HUES48 (cell line): ENCODE measurements at regions not wholly inside any gene's neighbourhood (a gene's known extent, or its start where the extent isn't known, plus 50 kb on each side); places are given as distances from the start of the nearest gene placed in this dataset.
"Not testable (repeated sequence)": the region's sequence is repeated elsewhere in the genome, so short reads cannot be mapped to it uniquely, and the experiment has no call there.

Experiments used
- H3K27ac ChIP-seq: one replicate; pipeline ENCODE4 v1.7.0; 2013; ENCODE audit warnings: low read depth, low read length, inconsistent platforms
- H3K27me3 ChIP-seq: 2 replicates; pipeline ENCODE4 v1.6.1; 2013; ENCODE audit warnings: mild to moderate bottlenecking, low read length; ENCODE audit not compliant: control insufficient read depth, insufficient read depth
- H3K36me3 ChIP-seq: 2 replicates; pipeline ENCODE4 v1.6.1; 2013; ENCODE audit warnings: low read length; ENCODE audit not compliant: control insufficient read depth, insufficient read depth
- H3K4me1 ChIP-seq: 2 replicates; pipeline ENCODE4 v1.6.1; 2013; ENCODE audit warnings: mild to moderate bottlenecking, low read length; ENCODE audit not compliant: control insufficient read depth, insufficient read depth
- H3K4me3 ChIP-seq: 2 replicates; pipeline ENCODE4 v1.5.1; 2013; ENCODE audit warnings: mild to moderate bottlenecking, low read depth, low read length
- H3K9ac ChIP-seq: 2 replicates; pipeline ENCODE4 v1.6.1; 2013; ENCODE audit warnings: mild to moderate bottlenecking, low read depth, low read length, moderate library complexity
- H3K9me3 ChIP-seq: 2 replicates; pipeline ENCODE4 v1.6.1; 2013; ENCODE audit warnings: low read length; ENCODE audit not compliant: control insufficient read depth, insufficient read depth

DNA sequence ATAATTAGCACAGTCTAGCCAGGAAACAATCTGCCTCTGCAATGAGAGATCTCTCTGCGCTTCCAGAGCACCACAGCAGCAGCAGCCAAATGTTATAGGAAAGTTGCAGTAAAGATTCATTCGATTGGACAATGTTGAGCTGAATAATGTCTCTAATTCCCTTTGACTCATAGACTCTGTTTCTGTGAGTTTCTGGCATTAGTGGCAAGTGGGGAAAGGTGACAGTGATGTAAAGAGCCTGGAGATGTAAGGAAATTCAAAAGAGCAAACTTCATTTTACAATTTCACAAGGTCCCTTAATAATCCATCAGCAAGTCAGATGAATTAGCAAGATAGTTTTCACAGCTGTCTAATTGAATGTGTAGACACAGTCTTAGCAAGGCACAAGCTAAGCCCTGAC, 184.4 kb downstream of the VEGFC start:
- no peak overlapping the region for H3K27ac ChIP-seq
- H3K4me3 ChIP-seq = no peak overlapping the region
- no peaks in the 10 kb centered on the region for H3K9me3 ChIP-seq
- no peaks in the 10 kb centered on the region for H3K27me3 ChIP-seq
- H3K9ac ChIP-seq = no peak overlapping the region
- 0 out of 2 replicates have a peak, but pooled peaks cover 4% of the 10 kb centered on the region for H3K4me1 ChIP-seq
- no peaks in the 10 kb centered on the region for H3K36me3 ChIP-seq

DNA sequence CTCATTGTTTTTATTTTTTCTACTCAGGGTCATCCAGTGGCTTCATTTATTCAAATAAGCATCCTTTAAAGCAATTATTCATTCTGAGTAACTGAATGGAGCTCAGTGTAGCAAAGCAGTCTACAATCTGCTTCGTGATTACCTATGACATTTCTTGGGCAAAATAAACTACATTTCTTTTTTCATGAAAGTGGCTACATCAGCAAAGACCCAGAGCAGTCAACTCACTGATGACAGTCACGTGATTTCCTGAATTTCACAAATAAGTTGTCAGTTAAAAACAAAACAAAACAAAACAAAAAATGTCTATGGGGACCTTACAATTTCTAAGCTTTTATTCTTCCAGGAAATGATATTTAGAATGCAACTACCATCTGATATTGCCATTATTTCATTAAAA, 182.1 kb downstream of the VEGFC start:
- Histone ChIP-seq H3K9me3 (no peaks in the 10 kb centered on the region), H3K4me3 (no peak overlapping the region), H3K9ac (no peak overlapping the region), H3K27ac (no peak overlapping the region), H3K36me3 (no peaks in the 10 kb centered on the region), H3K27me3 (no peaks in the 10 kb centered on the region), H3K4me1 (0 out of 2 replicates have a peak, but pooled peaks cover 4% of the 10 kb centered on the region)

- H3K27me3 ChIP-seq = no peaks in the 10 kb centered on the region
- no peak overlapping the region for H3K9ac ChIP-seq
- H3K4me3 ChIP-seq = no peak overlapping the region
- H3K4me1 ChIP-seq = 0 out of 2 replicates have a peak, but pooled peaks cover 4% of the 10 kb centered on the region
- no peaks in the 10 kb centered on the region for H3K9me3 ChIP-seq
- no peaks in the 10 kb centered on the region for H3K36me3 ChIP-seq
- no peak overlapping the region for H3K27ac ChIP-seq
Observed at GRCh38 chr4:176611381-176611780, 181.3 kb downstream of the VEGFC start.

DNA sequence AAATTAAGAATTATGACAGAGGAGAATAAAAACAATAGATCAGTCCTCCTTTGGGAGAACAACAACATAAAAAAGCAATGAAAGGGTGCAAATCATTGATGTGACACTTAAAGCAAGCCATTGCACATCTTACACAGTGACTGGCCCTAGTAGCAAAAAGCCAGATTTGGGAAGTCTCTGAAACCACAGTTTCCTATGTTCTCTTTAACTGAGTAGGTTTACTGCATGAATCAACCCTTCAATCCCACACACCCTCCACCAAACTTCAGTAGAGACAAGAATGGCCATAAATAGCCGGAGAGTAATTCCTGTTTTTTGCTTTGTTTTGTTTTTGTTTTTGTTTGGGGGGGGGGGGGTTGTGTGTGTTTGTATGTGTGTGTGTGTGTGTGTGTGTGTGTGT, 180.8 kb downstream of the VEGFC start:
- Histone ChIP-seq H3K4me1 (0 out of 2 replicates have a peak, but pooled peaks cover 4% of the 10 kb centered on the region), H3K27me3 (no peaks in the 10 kb centered on the region), H3K27ac (no peak overlapping the region), H3K9ac (no peak overlapping the region), H3K9me3 (no peaks in the 10 kb centered on the region), H3K4me3 (no peak overlapping the region), H3K36me3 (no peaks in the 10 kb centered on the region)

- Histone ChIP-seq H3K27me3 (no peaks in the 10 kb centered on the region), H3K9ac (no peak overlapping the region), H3K27ac (no peak overlapping the region), H3K4me1 (no peaks in the 10 kb centered on the region), H3K36me3 (no peaks in the 10 kb centered on the region), H3K4me3 (no peak overlapping the region), H3K9me3 (no peaks in the 10 kb centered on the region)
Observed at GRCh38 chr4:176614793-176615192, 177.9 kb downstream of the VEGFC start.

- Histone ChIP-seq H3K36me3 (no peaks in the 10 kb centered on the region), H3K4me1 (no peaks in the 10 kb centered on the region), H3K27ac (no peak overlapping the region), H3K27me3 (no peaks in the 10 kb centered on the region), H3K9me3 (no peaks in the 10 kb centered on the region), H3K9ac (no peak overlapping the region), H3K4me3 (no peak overlapping the region)
Observed at GRCh38 chr4:176616151-176616550, 176.6 kb downstream of the VEGFC start.

DNA sequence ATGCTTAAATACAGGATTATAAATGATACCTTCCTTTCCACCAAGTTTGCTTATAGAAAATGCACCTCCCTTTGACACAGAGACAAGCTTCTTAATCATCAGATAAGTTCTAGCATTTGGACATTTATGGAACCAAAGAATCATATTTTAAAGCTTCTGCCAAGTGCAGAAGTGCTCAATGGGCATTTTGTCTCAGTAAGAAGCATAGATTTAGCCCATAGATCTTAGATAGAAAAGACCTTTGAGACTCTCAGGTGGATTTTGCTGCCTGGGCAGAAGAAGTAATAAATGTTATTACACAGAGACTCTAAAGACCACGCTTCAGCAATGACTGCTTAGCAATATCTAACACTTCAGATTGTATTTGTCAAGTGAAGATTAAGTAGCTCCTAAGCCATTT, 174.6 kb downstream of the VEGFC start:
- Histone ChIP-seq H3K4me3 (no peak overlapping the region), H3K9me3 (no peaks in the 10 kb centered on the region), H3K27me3 (no peaks in the 10 kb centered on the region), H3K27ac (no peak overlapping the region), H3K36me3 (no peaks in the 10 kb centered on the region), H3K4me1 (no peaks in the 10 kb centered on the region), H3K9ac (no peak overlapping the region)

DNA sequence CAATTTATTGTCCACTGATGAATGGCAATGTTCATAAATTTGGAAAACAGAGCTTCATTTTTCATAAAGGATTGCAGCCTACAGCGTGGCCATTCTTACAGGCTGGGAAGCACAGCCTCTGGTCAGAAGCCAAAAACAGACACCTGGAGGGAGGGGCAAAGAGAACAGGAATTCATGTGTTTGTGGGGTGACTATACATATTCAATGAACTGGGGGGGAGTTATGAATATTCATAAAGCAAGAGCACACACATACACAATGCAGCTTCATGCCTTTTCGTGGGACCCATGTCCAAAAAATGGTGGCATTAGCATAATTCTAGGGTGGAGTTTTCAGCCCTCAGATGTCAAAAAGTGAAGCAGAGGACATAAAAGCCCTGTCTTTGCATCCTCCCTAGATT, 173.3 kb downstream of the VEGFC start:
- no peak overlapping the region for H3K27ac ChIP-seq
- H3K9me3 ChIP-seq = no peaks in the 10 kb centered on the region
- no peaks in the 10 kb centered on the region for H3K36me3 ChIP-seq
- H3K4me3 ChIP-seq = no peak overlapping the region
- no peaks in the 10 kb centered on the region for H3K27me3 ChIP-seq
- H3K9ac ChIP-seq = no peak overlapping the region
- no peaks in the 10 kb centered on the region for H3K4me1 ChIP-seq

GRCh38 chr4:176622251-176622948, 170.3 kb downstream of the VEGFC start:
- Histone ChIP-seq H3K27me3 (no peaks in the 10 kb centered on the region), H3K4me3 (no peak overlapping the region), H3K27ac (no peak overlapping the region), H3K9me3 (no peaks in the 10 kb centered on the region), H3K4me1 (no peaks in the 10 kb centered on the region), H3K36me3 (no peaks in the 10 kb centered on the region), H3K9ac (no peak overlapping the region)

DNA sequence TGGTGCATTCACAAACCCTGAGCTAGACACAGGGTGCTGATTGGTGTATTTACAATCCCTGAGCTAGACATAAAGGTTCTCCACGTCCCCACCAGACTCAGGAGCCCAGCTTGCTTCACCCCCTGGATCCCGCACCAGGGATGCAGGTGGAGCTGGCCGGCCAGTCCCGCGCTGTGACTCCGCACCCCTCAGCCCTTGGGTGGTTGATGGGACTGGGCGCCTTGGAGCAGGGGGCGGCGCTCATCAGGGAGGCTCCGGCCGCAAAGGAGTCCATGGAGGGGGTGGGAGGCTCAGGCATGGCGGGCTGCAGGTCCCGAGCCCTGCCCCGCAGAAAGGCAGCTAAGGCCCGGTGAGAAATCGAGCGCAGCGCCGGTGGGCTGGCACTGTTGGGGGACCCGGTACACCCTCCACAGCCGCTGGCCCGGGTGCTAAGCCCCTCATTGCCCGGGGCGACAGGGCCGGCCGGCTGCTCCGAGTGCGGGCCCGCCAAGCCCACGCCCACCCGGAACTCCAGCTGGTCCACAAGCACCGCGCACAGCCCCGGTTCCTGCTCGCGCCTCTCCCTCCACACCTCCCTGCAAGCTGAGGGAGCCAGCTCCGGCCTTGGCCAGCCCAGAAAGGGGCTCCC, 167.6 kb downstream of the VEGFC start:
- not testable (repeated sequence) for H3K27me3 ChIP-seq, H3K9me3 ChIP-seq, H3K4me1 ChIP-seq, H3K9ac ChIP-seq, H3K4me3 ChIP-seq, H3K27ac ChIP-seq, H3K36me3 ChIP-seq

DNA sequence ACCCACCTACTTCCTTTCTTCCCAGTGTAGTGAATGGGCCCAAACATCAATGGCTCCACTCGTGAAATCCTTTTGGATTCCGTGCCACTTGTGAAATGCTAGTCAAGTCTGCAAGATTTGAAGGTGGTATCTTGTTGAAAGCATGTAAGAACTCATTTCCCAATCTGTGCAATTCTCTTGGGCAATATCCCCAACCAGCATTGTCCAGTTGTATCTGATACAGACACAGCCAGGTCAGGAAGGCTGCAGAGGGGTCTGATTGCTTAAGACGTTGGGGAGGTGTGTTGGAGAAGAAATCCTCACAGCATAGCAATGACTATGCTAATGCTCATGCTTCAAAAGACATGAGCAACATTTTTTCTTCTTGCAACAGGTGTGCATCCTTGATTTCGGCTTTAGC, 164.8 kb downstream of the VEGFC start:
- H3K4me1 ChIP-seq = no peaks in the 10 kb centered on the region
- H3K9ac ChIP-seq = no peak overlapping the region
- no peaks in the 10 kb centered on the region for H3K36me3 ChIP-seq
- H3K9me3 ChIP-seq = no peaks in the 10 kb centered on the region
- no peak overlapping the region for H3K4me3 ChIP-seq
- no peak overlapping the region for H3K27ac ChIP-seq
- H3K27me3 ChIP-seq = no peaks in the 10 kb centered on the region
